Activated gamma-delta T cell treated with anti-CD3 and anti-CD28 coated beads, Interleukin-2, amount 50 U/mL, for 16 hours (primary cell): ENCODE measurements at regions not wholly inside any gene's neighbourhood (a gene's known extent, or its start where the extent isn't known, plus 50 kb on each side); places are given as distances from the start of the nearest gene placed in this dataset.

ENCODE experiments used
- DNase-seq: peaks from one replicate; pipeline ENCODE4 v3.0.0-alpha.2; 2020; ENCODE audit warnings: low read depth

GRCh38 chr2:161028581-161028980 lies 131.6 kb upstream of the TANK start:
- DNase-seq, result no peak

- DNase-seq, result no peak
Measured at GRCh38 chr2:161029321-161029720, 130.9 kb upstream of the TANK start.

GRCh38 chr2:161030260-161031063 lies 129.8 kb upstream of the TANK start:
- no peak for DNase-seq

GRCh38 chr2:161031511-161031910 lies 128.7 kb upstream of the TANK start:
- DNase-seq, result no peak

GRCh38 chr2:161032635-161033034 lies 127.6 kb upstream of the TANK start:
- DNase-seq, result no peak

- no peak for DNase-seq
Measured at GRCh38 chr2:161033059-161033660, 127.1 kb upstream of the TANK start.

GRCh38 chr2:161036926-161037325 lies 123.3 kb upstream of the TANK start:
- DNase-seq, result no peak

- DNase-seq, result no peak
Measured at GRCh38 chr2:161039071-161039470, 121.2 kb upstream of the TANK start.

- DNase-seq, result no peak
Measured at GRCh38 chr2:161041356-161041755, 118.9 kb upstream of the TANK start.

GRCh38 chr2:161042990-161043625 lies 117.1 kb upstream of the TANK start:
- no peak for DNase-seq

- DNase-seq, result no peak
Measured at GRCh38 chr2:161044095-161044865, 115.9 kb upstream of the TANK start.

- DNase-seq, result no peak
Measured at GRCh38 chr2:161044921-161045320, 115.3 kb upstream of the TANK start.

- DNase-seq, result no peak
Measured at GRCh38 chr2:161045726-161046125, 114.5 kb upstream of the TANK start.

- DNase-seq, result no peak
Measured at GRCh38 chr2:161046876-161047275, 113.4 kb upstream of the TANK start.

- DNase-seq, result no peak
Measured at GRCh38 chr2:161048317-161048716, 111.9 kb upstream of the TANK start.

GRCh38 chr2:161049559-161049958 lies 110.7 kb upstream of the TANK start:
- no peak for DNase-seq

GRCh38 chr2:161052214-161052613 lies 108.0 kb upstream of the TANK start:
- no peak for DNase-seq

GRCh38 chr2:161055289-161055688 lies 104.9 kb upstream of the TANK start:
- DNase-seq, result no peak

- DNase-seq, result no peak
Measured at GRCh38 chr2:161059388-161059787, 100.8 kb upstream of the TANK start.

GRCh38 chr2:161061786-161062185 lies 98.4 kb upstream of the TANK start:
- DNase-seq, result no peak

GRCh38 chr2:161063157-161063945 lies 96.9 kb upstream of the TANK start:
- DNase-seq, result peak; percentile 46

GRCh38 chr2:161063946-161064306 lies 96.3 kb upstream of the TANK start:
- DNase-seq, result no peak
